Fibroblast of the aortic adventitia (primary cell): ENCODE measurements at regions not wholly inside any gene's neighbourhood (a gene's known extent, or its start where the extent isn't known, plus 50 kb on each side); places are given as distances from the start of the nearest gene placed in this dataset.

ENCODE experiments used
- DNase-seq: peaks from one replicate; pipeline ENCODE4 v3.0.0-alpha.2; 2010; ENCODE audit warnings: low read depth
- H3K4me3 ChIP-seq: 2 replicates; pipeline ENCODE4 v1.5.1; 2011; ENCODE audit warnings: low read depth, mild to moderate bottlenecking, control low read depth, low read length, moderate library complexity
- CTCF ChIP-seq: IDR thresholded peaks from 2 replicates; pipeline ENCODE4 v1.5.1; 2011; ENCODE audit warnings: mild to moderate bottlenecking, low read length, control low read depth, inconsistent platforms; ENCODE audit not compliant: insufficient read depth

GRCh38 chr2:144668493-144669110 lies 148.7 kb upstream of the ZEB2 start:
- no peak for DNase-seq
- no peak overlapping the region for H3K4me3 ChIP-seq
- TF ChIP-seq CTCF, result no peak

DNA sequence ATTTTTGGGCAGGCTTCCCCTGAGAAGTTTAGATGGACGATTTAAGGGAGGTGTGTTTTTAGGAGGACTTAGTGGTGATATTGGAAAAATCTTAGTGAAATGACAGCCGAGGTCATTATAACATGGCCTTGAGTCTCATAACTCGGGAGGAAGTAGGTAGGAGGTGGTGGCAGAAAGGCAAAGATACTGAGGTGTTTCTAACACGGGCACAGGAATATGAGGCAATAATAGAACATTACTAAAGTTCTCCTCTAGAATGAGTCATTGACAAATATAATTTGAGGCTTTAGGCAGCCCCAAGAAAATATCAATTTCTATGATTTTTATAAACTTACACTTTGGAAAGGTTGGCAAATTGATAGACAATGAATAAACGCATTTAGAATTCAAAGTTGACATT lies 146.1 kb upstream of the ZEB2 start:
- DNase-seq, result no peak
- no peak for TF ChIP-seq CTCF
- no peak overlapping the region for H3K4me3 ChIP-seq

- H3K4me3 ChIP-seq, result no peak overlapping the region
- DNase-seq, result no peak
- no peak for TF ChIP-seq CTCF
Measured at GRCh38 chr2:144663207-144663606, 143.3 kb upstream of the ZEB2 start.

GRCh38 chr2:144660518-144661316 lies 140.8 kb upstream of the ZEB2 start:
- no peak for TF ChIP-seq CTCF
- DNase-seq, result no peak
- no peak overlapping the region for H3K4me3 ChIP-seq

- no peak for TF ChIP-seq CTCF
- DNase-seq, result peak; percentile 77
- H3K4me3 ChIP-seq, result no peak overlapping the region
Measured at GRCh38 chr2:144659731-144660275, 139.9 kb upstream of the ZEB2 start.

GRCh38 chr2:144654523-144654922 lies 134.6 kb upstream of the ZEB2 start:
- TF ChIP-seq CTCF, result no peak
- DNase-seq, result no peak
- H3K4me3 ChIP-seq, result no peak overlapping the region
